MCF 10A (cell line): ENCODE measurements at regions not wholly inside any gene's neighbourhood (a gene's known extent, or its start where the extent isn't known, plus 50 kb on each side); places are given as distances from the start of the nearest gene placed in this dataset.

Experiments used
- BruUV-seq: library from RNA; stranded (reverse); fragments of 400-500 nt; replicated peaks from 2 replicates; lab custom pipeline; 2021; lab: Mats Ljungman, UMichigan
- CTCF ChIA-PET: fragments of 300-600 bp; sonication (Branson Sonifier 250); formaldehyde crosslinking; extraction: SDS; loops from one replicate; lab custom pipeline; 2021; ENCODE audit warnings: antibody characterized with exemption, inconsistent platforms; lab: Yijun Ruan, JAX
- POLR2A ChIA-PET: fragments of 300-600, 350-650 bp; sonication (Branson Sonifier 250); formaldehyde crosslinking; extraction: SDS; loops from one replicate; lab custom pipeline; 2020; ENCODE audit warnings: antibody characterized with exemption, inconsistent platforms; lab: Yijun Ruan, JAX
- DNase-seq: peaks from one replicate; pipeline ENCODE4 v3.0.0-alpha.2; 2018; ENCODE audit not compliant: unreplicated experiment
- H3K27ac Mint-ChIP-seq: one replicate; pipeline ENCODE4 v1.8.0; 2022; ENCODE audit warnings: mild to moderate bottlenecking, low read depth, mixed read lengths; ENCODE audit not compliant: unreplicated experiment
- H3K27me3 Mint-ChIP-seq: one replicate; pipeline ENCODE4 v1.8.0; 2022; ENCODE audit warnings: mixed read lengths; ENCODE audit not compliant: insufficient read depth, unreplicated experiment
- H3K36me3 Mint-ChIP-seq: one replicate; pipeline ENCODE4 v1.8.0; 2022; ENCODE audit warnings: mild to moderate bottlenecking, moderate library complexity, mixed read lengths; ENCODE audit not compliant: insufficient read depth, unreplicated experiment
- H3K4me1 Mint-ChIP-seq: one replicate; pipeline ENCODE4 v1.8.0; 2022; ENCODE audit warnings: mixed read lengths; ENCODE audit not compliant: insufficient read depth, unreplicated experiment
- H3K4me3 Mint-ChIP-seq: one replicate; pipeline ENCODE4 v1.8.0; 2022; ENCODE audit warnings: mild to moderate bottlenecking, moderate library complexity, mixed read lengths; ENCODE audit not compliant: unreplicated experiment
- H3K9me3 Mint-ChIP-seq: one replicate; pipeline ENCODE4 v1.8.0; 2022; ENCODE audit warnings: mixed read lengths; ENCODE audit not compliant: unreplicated experiment
- intact Hi-C: fragments of 100-400 bp; cut with micrococcal nuclease; formaldehyde crosslinking; loops from 2 replicates; pipeline ENCODE4 v1.14.1; 2022
- TF ChIP-seq, protein P1 (sequence below): fragments of 200-600 bp; IDR thresholded peaks from one replicate; pipeline ENCODE4 v1.8.0; 2022; ENCODE audit warnings: antibody characterized with exemption, mild to moderate bottlenecking; ENCODE audit not compliant: unreplicated experiment

DNA sequence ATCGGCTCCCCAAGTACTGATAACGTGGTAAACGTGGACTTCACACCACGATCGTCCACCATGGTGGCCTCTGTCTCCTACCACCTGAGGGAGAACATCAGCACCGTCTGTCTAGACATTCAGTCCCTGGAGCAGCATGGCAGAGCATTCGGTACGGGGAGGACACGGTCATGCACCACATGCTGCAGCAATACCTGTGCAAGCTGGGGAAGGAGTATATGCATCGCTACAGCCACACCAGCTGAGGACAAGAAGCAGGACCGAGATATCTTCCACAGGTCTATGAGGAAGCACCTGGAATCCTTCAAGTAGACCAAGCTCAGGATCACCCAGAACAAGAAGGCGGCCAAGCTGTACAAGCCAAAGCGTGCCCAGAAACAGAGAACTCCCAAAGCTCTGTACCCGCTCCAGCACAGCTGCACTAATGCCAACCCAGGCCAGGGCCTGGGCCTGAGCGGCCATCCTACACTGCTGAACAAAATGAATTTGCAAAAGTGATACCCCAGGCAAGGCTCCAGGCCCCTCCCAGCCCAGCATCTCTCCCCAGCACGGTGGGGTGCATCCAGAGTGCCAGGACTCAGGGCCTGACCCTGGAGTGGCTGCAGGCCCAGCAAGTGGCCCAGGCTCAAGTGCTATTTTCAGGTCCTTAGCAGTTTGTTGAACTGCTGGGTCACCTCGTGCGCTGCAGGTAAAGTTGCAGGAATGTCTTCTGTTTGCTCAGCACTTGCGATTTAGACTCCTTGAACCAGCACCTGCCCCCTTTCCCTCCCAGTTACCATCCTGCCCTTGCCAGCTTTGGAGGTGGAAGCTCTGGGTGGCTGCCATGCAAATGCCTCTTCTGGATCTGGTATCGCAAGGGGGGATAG lies 119.3 kb upstream of the SERPIND1 start:
- H3K4me1 Mint-ChIP-seq = no peaks in the 10 kb centered on the region
- TF ChIP-seq, protein P1, sequence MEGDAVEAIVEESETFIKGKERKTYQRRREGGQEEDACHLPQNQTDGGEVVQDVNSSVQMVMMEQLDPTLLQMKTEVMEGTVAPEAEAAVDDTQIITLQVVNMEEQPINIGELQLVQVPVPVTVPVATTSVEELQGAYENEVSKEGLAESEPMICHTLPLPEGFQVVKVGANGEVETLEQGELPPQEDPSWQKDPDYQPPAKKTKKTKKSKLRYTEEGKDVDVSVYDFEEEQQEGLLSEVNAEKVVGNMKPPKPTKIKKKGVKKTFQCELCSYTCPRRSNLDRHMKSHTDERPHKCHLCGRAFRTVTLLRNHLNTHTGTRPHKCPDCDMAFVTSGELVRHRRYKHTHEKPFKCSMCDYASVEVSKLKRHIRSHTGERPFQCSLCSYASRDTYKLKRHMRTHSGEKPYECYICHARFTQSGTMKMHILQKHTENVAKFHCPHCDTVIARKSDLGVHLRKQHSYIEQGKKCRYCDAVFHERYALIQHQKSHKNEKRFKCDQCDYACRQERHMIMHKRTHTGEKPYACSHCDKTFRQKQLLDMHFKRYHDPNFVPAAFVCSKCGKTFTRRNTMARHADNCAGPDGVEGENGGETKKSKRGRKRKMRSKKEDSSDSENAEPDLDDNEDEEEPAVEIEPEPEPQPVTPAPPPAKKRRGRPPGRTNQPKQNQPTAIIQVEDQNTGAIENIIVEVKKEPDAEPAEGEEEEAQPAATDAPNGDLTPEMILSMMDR = no peak
- CTCF ChIA-PET = no interaction called here
- H3K27ac Mint-ChIP-seq = no peak overlapping the region
- BruUV-seq = no TSS peak
- peaks cover 35% of the 10 kb centered on the region for H3K27me3 Mint-ChIP-seq
- H3K36me3 Mint-ChIP-seq = no peaks in the 10 kb centered on the region
- intact Hi-C loops = no loop called here
- H3K4me3 Mint-ChIP-seq = no peak overlapping the region
- no peak for DNase-seq
- H3K9me3 Mint-ChIP-seq = no peaks in the 10 kb centered on the region
- POLR2A ChIA-PET = no interaction called here

DNA sequence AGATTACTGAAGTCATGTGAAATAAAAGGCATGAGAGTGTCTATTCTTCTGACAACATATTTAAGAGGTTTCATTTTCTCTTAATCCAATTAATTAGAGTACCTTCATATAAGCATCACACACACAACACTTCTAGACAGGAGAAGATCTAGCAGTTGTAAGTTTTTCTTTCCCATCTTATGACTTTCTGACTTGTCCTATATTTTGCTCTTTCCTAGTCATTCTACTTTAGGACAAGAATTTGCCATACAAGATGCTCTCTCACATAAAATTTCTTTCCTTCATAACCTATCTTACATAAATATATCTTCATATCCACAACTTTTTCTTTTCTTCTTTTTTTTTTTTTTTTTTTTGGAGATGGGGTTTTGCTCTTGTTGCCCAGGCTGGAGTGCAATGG lies 118.3 kb upstream of the SERPIND1 start:
- DNase-seq = no peak
- TF ChIP-seq, protein P1 = no peak
- no peaks in the 10 kb centered on the region for H3K4me1 Mint-ChIP-seq
- ChIA-PET CTCF (no interaction called here), POLR2A (no interaction called here)
- no peak overlapping the region for H3K27ac Mint-ChIP-seq
- no peaks in the 10 kb centered on the region for H3K36me3 Mint-ChIP-seq
- H3K4me3 Mint-ChIP-seq = no peak overlapping the region
- H3K27me3 Mint-ChIP-seq = peaks cover 45% of the 10 kb centered on the region
- no TSS peak for BruUV-seq
- H3K9me3 Mint-ChIP-seq = no peaks in the 10 kb centered on the region
- intact Hi-C loops = no loop called here

GRCh38 chr22:20656516-20656901 lies 117.4 kb upstream of the SERPIND1 start:
- TF ChIP-seq, protein P1 = no peak
- Mint-ChIP-seq H3K27ac (no peak overlapping the region), H3K4me3 (no peak overlapping the region), H3K9me3 (no peaks in the 10 kb centered on the region), H3K27me3 (peaks cover 54% of the 10 kb centered on the region), H3K36me3 (no peaks in the 10 kb centered on the region), H3K4me1 (no peaks in the 10 kb centered on the region)
- intact Hi-C loops = no loop called here
- ChIA-PET POLR2A (no interaction called here), CTCF (interaction anchor here (0.9 kb wide), 1 partner anchor 372 kb away, joined by 3 read pairs; no protein-coding TSS in a partner anchor)
- no TSS peak for BruUV-seq
- DNase-seq = no peak

GRCh38 chr22:20656902-20657836 lies 116.7 kb upstream of the SERPIND1 start:
- Mint-ChIP-seq H3K27ac (no peak overlapping the region), H3K9me3 (no peaks in the 10 kb centered on the region), H3K36me3 (no peaks in the 10 kb centered on the region), H3K4me1 (no peaks in the 10 kb centered on the region), H3K27me3 (peaks cover 61% of the 10 kb centered on the region), H3K4me3 (no peak overlapping the region)
- TF ChIP-seq, protein P1 = no peak
- POLR2A ChIA-PET = interaction anchor here (0.6 kb wide), 1 partner anchor 16 kb away, joined by 3 read pairs; no protein-coding TSS in a partner anchor
- intact Hi-C loops = no loop called here
- CTCF ChIA-PET = interaction anchor here (0.9 kb wide), 1 partner anchor 372 kb away, joined by 3 read pairs; no protein-coding TSS in a partner anchor
- DNase-seq = peak; percentile 1
- BruUV-seq = no TSS peak
